SH-SY5Y (cell line): ENCODE measurements at regions not wholly inside any gene's neighbourhood (a gene's known extent, or its start where the extent isn't known, plus 50 kb on each side); places are given as distances from the start of the nearest gene placed in this dataset.

Experiments used
- GATA2 ChIP-seq: IDR thresholded peaks from 2 replicates; pipeline ENCODE4 v1.6.1; 2011; ENCODE audit warnings: mild to moderate bottlenecking, low read depth, low read length
- GATA3 ChIP-seq: IDR thresholded peaks from 2 replicates; pipeline ENCODE4 v1.6.1; 2011; ENCODE audit warnings: low read depth, mild to moderate bottlenecking, low read length, moderate library complexity

- TF ChIP-seq GATA3 (no peak), GATA2 (no peak)
Observed at GRCh38 chr7:65308300-65308678, 65.4 kb upstream of the ZNF92 start.
